G401.6 (cell line): ENCODE measurements at regions not wholly inside any gene's neighbourhood (a gene's known extent, or its start where the extent isn't known, plus 50 kb on each side); places are given as distances from the start of the nearest gene placed in this dataset.
"Not testable (repeated sequence)": the region's sequence is repeated elsewhere in the genome, so short reads cannot be mapped to it uniquely, and the experiment has no call there.

Experiments
- FAIRE-seq: peaks from 2 replicates; lab custom pipeline; 2012; peaks lifted over from hg19 to GRCh38; lab: Jason Lieb, UNC

DNA sequence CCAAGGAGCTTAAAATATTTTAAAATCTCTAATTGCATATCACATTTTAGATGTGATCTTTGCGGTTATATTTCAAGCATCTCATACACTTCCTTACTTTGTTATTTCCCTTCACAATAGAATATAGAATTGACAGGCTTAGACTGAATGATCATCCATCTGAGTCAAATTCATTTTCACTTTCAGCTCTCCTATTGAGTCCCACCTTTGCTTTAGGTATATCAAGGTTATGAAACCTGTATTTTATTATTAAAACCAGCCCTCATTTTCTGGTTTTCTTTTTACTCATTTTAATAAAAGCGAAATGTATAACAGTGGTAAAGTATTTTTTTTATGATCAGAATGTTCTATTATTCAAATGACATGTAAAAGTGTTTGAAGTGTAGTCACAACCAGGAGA lies 162.9 kb upstream of the KYNU start:
- no peak for FAIRE-seq

DNA sequence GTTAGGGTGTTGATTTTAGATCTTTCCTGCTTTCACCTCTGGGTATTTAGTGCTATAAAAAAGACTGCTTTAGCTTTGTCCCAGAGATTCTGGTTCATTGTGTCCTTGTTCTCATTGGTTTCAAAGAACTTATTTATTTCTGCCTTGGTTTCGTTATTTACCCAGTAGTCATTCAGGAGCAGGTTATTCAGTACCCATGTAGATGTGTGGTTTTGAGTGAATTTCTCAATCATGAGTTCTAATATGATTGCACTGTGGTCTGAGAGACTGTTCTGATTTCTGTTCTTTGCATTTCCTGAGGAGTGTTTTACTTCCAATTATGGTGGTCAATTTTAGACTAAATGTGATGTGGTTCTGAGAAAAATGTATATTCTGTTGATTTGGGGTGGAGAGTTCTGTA lies 167.1 kb upstream of the KYNU start:
- no peak for FAIRE-seq

DNA sequence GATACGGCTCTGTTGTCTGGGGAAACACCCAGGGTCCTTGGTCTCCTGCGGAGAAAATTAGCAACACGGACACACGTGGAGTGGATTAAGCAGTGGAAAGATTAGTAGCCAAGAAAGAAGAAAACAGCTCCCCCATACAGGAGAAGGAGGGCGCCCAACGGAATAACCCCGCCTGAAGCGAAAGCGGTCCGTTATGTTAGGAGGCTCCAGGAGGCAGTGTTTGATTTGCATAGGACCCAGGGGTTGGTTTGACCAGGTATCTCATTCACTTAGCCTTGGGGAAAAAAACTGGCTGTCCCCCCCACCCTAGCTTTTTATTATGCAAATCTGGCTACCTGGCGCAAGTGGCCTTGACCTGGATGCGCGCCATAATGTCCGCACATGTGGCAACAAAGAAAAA lies 170.1 kb upstream of the KYNU start:
- no peak for FAIRE-seq

- not testable (repeated sequence) for FAIRE-seq
Observed at GRCh38 chr2:142702397-142702796, 175.1 kb upstream of the KYNU start.

- FAIRE-seq, result not testable (repeated sequence)
Observed at GRCh38 chr2:142695350-142696257, 181.9 kb upstream of the KYNU start.

GRCh38 chr2:142694282-142694681 lies 183.2 kb upstream of the KYNU start:
- no peak for FAIRE-seq

- no peak for FAIRE-seq
Observed at GRCh38 chr2:142693171-142693950, 184.1 kb upstream of the KYNU start.

GRCh38 chr2:142688856-142689605 lies 188.4 kb upstream of the KYNU start:
- no peak for FAIRE-seq

DNA sequence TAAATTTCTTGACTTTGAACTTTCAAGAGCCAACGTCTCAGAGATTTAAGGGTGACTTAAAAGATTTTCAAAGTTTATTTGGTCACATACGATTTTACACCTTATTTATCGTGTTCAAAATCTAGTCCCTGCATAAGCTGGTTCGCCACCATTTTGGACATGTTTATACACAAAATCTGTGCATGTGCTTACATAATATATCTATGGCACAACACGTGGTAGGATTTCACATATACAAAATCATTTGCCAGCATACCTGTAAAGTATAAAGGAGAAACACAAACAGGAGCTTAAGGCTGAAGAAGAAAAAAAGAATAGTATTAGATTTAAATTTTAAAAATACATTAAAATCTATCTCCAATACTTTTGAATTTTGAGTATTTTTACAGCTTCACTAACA lies 190.0 kb upstream of the KYNU start:
- FAIRE-seq, result no peak

DNA sequence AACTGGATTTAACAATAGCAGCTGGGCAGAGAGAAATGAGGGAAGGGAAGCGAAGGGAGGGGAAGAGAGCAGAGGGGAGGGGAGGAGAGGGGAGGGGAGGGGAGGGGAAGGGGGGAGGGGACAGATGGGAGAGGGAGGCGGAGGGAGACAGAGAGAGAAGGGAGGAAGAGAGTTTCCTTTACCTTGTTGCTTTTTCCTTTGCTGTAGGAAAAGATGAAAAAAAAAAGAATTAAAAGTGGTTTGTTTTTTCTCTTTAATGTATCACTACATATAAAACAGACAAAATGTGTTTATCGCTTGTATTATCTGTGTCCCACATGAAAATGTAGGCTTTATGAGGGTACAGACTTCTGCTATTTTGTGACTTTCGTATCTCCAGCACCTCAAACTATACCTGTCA lies 190.4 kb upstream of the KYNU start:
- FAIRE-seq, result no peak

DNA sequence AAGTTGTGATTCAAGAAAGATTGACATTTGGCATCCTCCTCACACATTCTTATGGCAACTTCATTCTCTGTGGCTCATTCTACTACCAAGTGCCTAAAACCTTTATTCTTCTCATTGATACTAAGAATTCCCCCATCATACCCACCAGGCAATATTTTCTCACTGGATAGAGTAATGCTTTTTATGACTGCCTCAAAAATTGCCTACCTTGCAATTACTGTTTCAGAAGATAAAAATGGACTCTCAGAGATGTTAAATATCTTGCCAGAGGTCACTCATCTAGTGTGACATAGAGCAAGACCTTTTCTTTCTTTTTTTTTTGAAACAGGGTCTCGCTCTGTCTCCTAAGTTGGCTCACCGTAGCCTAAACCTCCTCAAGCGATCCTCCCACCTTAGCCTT lies 192.8 kb upstream of the KYNU start:
- no peak for FAIRE-seq

- no peak for FAIRE-seq
Observed at GRCh38 chr2:142682528-142682927, 194.9 kb upstream of the KYNU start.

GRCh38 chr2:142681952-142682351 lies 195.5 kb upstream of the KYNU start:
- FAIRE-seq, result no peak

- FAIRE-seq, result no peak
Observed at GRCh38 chr2:142678164-142678563, 199.3 kb upstream of the KYNU start.

- FAIRE-seq, result no peak
Observed at GRCh38 chr2:142675398-142675797, 202.1 kb upstream of the KYNU start.

DNA sequence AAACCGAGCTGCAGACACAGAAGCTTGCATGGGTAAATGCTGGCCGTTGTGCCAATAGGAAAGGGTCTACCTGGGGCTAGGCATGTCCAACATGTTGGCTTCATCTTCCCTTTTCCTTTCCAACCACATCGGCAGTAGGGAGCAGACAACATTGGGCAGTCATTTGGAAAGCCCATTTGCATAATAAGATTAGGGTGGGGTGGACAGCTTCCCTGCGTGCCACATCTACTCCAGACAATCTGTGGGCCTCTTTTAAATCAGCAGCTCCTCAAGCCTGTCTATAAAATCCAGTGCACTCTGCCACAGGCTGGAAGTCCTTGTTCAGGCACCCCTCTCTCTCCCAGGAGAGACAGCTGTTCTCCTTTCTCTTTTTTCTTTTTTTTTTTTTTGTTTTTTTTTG lies 203.6 kb upstream of the KYNU start:
- no peak for FAIRE-seq

DNA sequence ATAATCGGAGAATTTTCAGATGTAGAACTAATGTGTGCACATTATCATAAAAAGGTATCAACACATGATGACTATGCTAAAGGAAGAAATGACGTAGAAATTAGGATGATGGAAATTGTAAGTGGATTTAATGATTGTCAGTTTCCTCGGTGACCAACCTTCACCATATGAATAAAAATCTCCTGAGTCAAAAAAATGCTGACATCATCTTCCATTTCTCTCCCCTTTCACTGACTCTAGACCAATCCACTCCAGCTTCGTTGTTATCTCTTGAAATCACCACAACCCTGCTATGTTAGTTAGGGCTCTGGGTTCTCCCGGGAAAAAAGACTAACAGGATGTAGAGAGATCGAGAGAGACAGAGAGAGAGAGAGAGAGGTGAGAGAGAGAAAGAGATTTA lies 204.8 kb upstream of the KYNU start:
- FAIRE-seq, result no peak

- no peak for FAIRE-seq
Observed at GRCh38 chr2:142670362-142670761, 207.1 kb upstream of the KYNU start.

GRCh38 chr2:142668420-142668819 lies 209.0 kb upstream of the KYNU start:
- no peak for FAIRE-seq

DNA sequence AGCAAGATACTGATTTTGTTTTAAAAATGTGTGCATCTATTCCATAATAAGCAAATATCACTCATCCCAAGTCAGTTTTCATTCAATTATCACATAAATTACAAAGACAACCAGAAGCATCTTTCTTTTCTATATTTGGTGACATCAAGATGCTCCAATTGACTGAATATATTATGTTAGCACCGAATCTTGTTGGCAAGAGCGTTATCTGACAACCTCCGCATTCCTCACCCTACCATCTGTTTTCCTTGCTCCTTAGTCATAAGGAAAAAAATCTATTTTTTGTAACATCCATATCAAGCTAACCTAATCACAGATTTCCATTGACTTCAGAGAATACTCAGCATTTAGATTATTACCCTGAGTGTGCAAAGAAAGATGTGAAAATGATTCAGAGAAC lies 212.2 kb upstream of the KYNU start:
- no peak for FAIRE-seq

GRCh38 chr2:142650601-142651000 lies 226.9 kb upstream of the KYNU start:
- FAIRE-seq, result no peak

DNA sequence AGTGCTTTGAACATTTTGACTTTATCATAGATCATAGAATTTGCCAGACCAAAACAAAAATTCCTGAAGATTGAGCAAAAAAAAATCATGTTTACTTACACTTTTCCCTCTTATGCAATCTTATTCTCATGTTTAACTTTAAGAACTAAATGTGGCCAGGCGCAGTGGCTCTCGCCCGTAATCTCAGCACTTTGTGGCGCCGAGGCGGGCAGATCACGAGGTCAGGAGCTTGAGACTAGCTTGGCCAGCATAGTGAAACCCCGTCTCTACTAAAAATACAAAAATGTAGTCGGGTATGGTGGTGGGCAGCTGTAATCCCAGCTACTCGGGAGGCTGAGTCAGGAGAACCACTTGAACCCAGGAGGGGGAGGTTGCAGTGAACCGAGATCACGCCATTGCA lies 227.9 kb upstream of the KYNU start:
- FAIRE-seq, result no peak

- FAIRE-seq, result no peak
Observed at GRCh38 chr2:142642650-142643049, 234.8 kb upstream of the KYNU start.
